Tibial artery (tissue), 4 donors: ENCODE measurements at regions not wholly inside any gene's neighbourhood (a gene's known extent, or its start where the extent isn't known, plus 50 kb on each side); places are given as distances from the start of the nearest gene placed in this dataset.

Experiments
- DNase-seq, 2 donors: peaks; one replicate each; pipeline ENCODE4 v3.0.0-alpha.2; 2019
- H3K27ac ChIP-seq, 2 donors: fragments of 200-600 bp; sonication (generic) in 1 of 2; 1 replicate in 1 of 2; 2 replicates in 1 of 2; pipeline ENCODE4 v1.5.1; 2018 to 2019; ENCODE audit warnings: mild to moderate bottlenecking in 1 of 2
- H3K27me3 ChIP-seq, 2 donors: fragments of 200-600 bp; sonication (generic) in 1 of 2; one replicate each; pipeline versions ENCODE4 v1.5.1 to v1.6.0; 2016 to 2019
- H3K36me3 ChIP-seq, 3 donors: fragments of 200-600 bp; sonication (generic) in 2 of 3; one replicate each; pipeline ENCODE4 v1.5.1; 2016 to 2019; ENCODE audit warnings: mild to moderate bottlenecking in 2 of 3
- H3K4me1 ChIP-seq, 4 donors: fragments of 200-600 bp; sonication (generic) in 2 of 4; 1 replicate in 3 of 4; 2 replicates in 1 of 4; pipeline ENCODE4 v1.5.1; 2016 to 2019
- H3K4me3 ChIP-seq, 2 donors: fragments of 200-600 bp; sonication (generic) in 1 of 2; 1 replicate in 1 of 2; 2 replicates in 1 of 2; pipeline ENCODE4 v1.5.1; 2018 to 2019; ENCODE audit warnings: mild to moderate bottlenecking in 2 of 2
- H3K9me3 ChIP-seq, 3 donors: fragments of 200-600 bp; sonication (generic) in 1 of 3; one replicate each; pipeline ENCODE4 v1.5.1; 2016 to 2019
- CTCF ChIP-seq, 2 experiments: fragments of 200-600 bp in 1 of 2; fragments of 450-650 bp in 1 of 2; IDR thresholded peaks; one replicate each; pipeline ENCODE4 v1.5.1; 2017 to 2019; ENCODE audit warnings: antibody characterized with exemption in 2 of 2, mild to moderate bottlenecking in 1 of 2, moderate library complexity in 1 of 2
- intact Hi-C: fragments of 100-400 bp; cut with DNase I; formaldehyde crosslinking; loops from one replicate; pipeline ENCODE4 v1.15.0; 2023; ENCODE audit warnings: low total_unique reads

GRCh38 chr13:19061278-19061677 is 120.3 kb downstream of the TUBA3C start:
- no peak for DNase-seq
- Histone ChIP-seq H3K27me3 (no peaks in the 10 kb centered on the region), H3K4me1 (no peaks in the 10 kb centered on the region), H3K4me3 (no peak overlapping the region), H3K36me3 (no peaks in the 10 kb centered on the region), H3K27ac (no peak overlapping the region), H3K9me3 (peaks cover 0 to 3% (median 0%) of the 10 kb centered on the region in 3 donors)
- intact Hi-C loops = no loop called here
- no peak for TF ChIP-seq CTCF (IDR thresholded peaks at IDR 0.05)

- intact Hi-C loops = no loop called here
- no peak for DNase-seq
- TF ChIP-seq CTCF (IDR thresholded peaks at IDR 0.05) = no peak
- H3K4me1 ChIP-seq = no peaks in the 10 kb centered on the region
- no peaks in the 10 kb centered on the region for H3K27me3 ChIP-seq
- no peak overlapping the region for H3K4me3 ChIP-seq
- H3K36me3 ChIP-seq = no peaks in the 10 kb centered on the region
- no peak overlapping the region for H3K27ac ChIP-seq
- H3K9me3 ChIP-seq = peaks cover 0 to 3% (median 0%) of the 10 kb centered on the region in 3 donors
These were observed 121.2 kb downstream of the TUBA3C start for GRCh38 chr13:19060311-19061002.

GRCh38 chr13:19059016-19059780 is 122.4 kb downstream of the TUBA3C start:
- H3K9me3 ChIP-seq = peaks cover 0 to 3% (median 0%) of the 10 kb centered on the region in 3 donors

GRCh38 chr13:19058566-19058965 is 123.1 kb downstream of the TUBA3C start:
- Histone ChIP-seq H3K36me3 (no peaks in the 10 kb centered on the region), H3K27ac (no peak overlapping the region), H3K4me1 (no peaks in the 10 kb centered on the region), H3K9me3 (peaks cover 0 to 3% (median 0%) of the 10 kb centered on the region in 3 donors), H3K27me3 (no peaks in the 10 kb centered on the region), H3K4me3 (no peak overlapping the region)
- no peak for DNase-seq
- TF ChIP-seq CTCF (IDR thresholded peaks at IDR 0.05) = no peak
- intact Hi-C loops = no loop called here

More at GRCh38 chr13:19059016-19059780, 122.4 kb downstream of the TUBA3C start:
- H3K4me3 ChIP-seq = no peak overlapping the region
- no peak for DNase-seq
- no peak for TF ChIP-seq CTCF (IDR thresholded peaks at IDR 0.05)
- H3K4me1 ChIP-seq = no peaks in the 10 kb centered on the region
- no peaks in the 10 kb centered on the region for H3K27me3 ChIP-seq
- H3K27ac ChIP-seq = no peak overlapping the region
- no peaks in the 10 kb centered on the region for H3K36me3 ChIP-seq
- intact Hi-C loops = no loop called here

GRCh38 chr13:19057588-19058340 is 123.9 kb downstream of the TUBA3C start:
- H3K27ac ChIP-seq = no peak overlapping the region
- H3K36me3 ChIP-seq = no peaks in the 10 kb centered on the region
- H3K27me3 ChIP-seq = no peaks in the 10 kb centered on the region
- intact Hi-C loops = no loop called here
- peaks cover 0 to 3% (median 0%) of the 10 kb centered on the region in 3 donors for H3K9me3 ChIP-seq
- TF ChIP-seq CTCF (IDR thresholded peaks at IDR 0.05) = no peak
- H3K4me1 ChIP-seq = no peaks in the 10 kb centered on the region
- H3K4me3 ChIP-seq = no peak overlapping the region
- no peak for DNase-seq
